ENCODE measurements at regions not wholly inside any gene's neighbourhood (a gene's known extent, or its start where the extent isn't known, plus 50 kb on each side); places are given as distances from the start of the nearest gene placed in this dataset.
A peak's percentile ranks its signal among the peaks of the same experiment; 100 is the strongest.

DNA sequence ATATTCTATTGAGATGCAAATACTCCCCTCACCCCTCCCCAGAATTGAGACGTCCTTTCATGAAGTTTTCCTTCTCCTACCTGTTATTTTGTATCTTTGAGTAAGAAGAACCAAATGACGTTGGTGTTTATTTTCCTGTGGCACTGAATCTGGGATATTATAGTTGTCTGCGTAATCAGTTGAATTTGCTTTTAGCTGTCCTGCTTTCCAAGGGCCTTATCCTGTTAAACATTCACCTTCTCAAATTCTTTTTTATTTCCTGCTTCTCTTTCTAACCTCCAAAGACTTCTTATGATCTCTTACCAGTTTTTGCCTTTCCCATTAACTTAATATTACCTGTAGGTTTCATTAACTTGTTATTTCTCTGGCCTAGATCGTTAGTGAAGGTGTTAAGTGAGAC, 1254.9 kb upstream of the WWC1 start:
- H3K4me1 Mint-ChIP-seq (ENCODE audit: low read depth), result no peaks in the 10 kb centered on the region
- peaks cover 22% of the 10 kb centered on the region for H3K27me3 Mint-ChIP-seq (ENCODE audit: low read depth)
- no peak for DNase-seq (ENCODE audit: low spot score)
- H3K27ac Mint-ChIP-seq (ENCODE audit: unreplicated experiment), result no peak overlapping the region
- TF ChIP-seq, protein P1, sequence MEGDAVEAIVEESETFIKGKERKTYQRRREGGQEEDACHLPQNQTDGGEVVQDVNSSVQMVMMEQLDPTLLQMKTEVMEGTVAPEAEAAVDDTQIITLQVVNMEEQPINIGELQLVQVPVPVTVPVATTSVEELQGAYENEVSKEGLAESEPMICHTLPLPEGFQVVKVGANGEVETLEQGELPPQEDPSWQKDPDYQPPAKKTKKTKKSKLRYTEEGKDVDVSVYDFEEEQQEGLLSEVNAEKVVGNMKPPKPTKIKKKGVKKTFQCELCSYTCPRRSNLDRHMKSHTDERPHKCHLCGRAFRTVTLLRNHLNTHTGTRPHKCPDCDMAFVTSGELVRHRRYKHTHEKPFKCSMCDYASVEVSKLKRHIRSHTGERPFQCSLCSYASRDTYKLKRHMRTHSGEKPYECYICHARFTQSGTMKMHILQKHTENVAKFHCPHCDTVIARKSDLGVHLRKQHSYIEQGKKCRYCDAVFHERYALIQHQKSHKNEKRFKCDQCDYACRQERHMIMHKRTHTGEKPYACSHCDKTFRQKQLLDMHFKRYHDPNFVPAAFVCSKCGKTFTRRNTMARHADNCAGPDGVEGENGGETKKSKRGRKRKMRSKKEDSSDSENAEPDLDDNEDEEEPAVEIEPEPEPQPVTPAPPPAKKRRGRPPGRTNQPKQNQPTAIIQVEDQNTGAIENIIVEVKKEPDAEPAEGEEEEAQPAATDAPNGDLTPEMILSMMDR (IDR thresholded peaks at IDR 0.05), result no peak
- no peaks in the 10 kb centered on the region for H3K36me3 Mint-ChIP-seq (ENCODE audit: low read depth)
- no peaks in the 10 kb centered on the region for H3K9me3 Mint-ChIP-seq (ENCODE audit: low read depth)
- no peak overlapping the region for H3K4me3 Mint-ChIP-seq (ENCODE audit: unreplicated experiment)

DNA sequence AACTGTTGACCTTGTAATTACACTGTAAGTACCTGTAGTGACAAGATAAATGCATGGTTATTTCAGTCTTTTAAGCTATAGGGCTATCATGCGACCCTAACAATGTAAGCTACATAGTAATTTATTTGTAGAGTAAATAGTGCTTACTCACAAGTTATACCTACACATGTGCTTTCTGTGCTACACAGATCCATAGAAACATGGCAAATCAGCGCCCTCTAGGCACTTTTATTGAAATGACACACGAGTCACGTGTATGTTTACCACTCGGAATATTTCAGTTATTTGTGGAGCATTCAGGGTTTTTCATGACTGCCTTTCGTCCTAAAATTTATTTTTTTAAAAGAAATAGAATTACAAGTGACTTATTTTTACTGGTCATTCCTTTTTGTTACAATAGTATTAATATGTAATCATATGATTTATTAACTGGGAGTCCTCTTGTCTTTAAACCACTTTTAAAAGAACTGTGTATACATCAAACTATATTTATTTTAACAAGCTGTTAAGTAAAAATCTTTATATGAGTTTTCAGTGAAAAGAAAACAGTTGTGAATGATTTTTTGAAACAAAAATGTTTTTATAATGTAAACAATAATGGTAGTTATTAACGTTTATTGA, 1242.3 kb upstream of the WWC1 start:
- TF ChIP-seq, protein P1 (IDR thresholded peaks at IDR 0.05), result peak; percentile 77
- H3K4me1 Mint-ChIP-seq (ENCODE audit: low read depth), result peaks cover 3% of the 10 kb centered on the region
- no peaks in the 10 kb centered on the region for H3K9me3 Mint-ChIP-seq (ENCODE audit: low read depth)
- no peak for DNase-seq (ENCODE audit: low spot score)
- H3K27ac Mint-ChIP-seq (ENCODE audit: unreplicated experiment), result no peak overlapping the region
- peaks cover 10% of the 10 kb centered on the region for H3K27me3 Mint-ChIP-seq (ENCODE audit: low read depth)
- no peak overlapping the region for H3K4me3 Mint-ChIP-seq (ENCODE audit: unreplicated experiment)
- H3K36me3 Mint-ChIP-seq (ENCODE audit: low read depth), result no peaks in the 10 kb centered on the region

DNA sequence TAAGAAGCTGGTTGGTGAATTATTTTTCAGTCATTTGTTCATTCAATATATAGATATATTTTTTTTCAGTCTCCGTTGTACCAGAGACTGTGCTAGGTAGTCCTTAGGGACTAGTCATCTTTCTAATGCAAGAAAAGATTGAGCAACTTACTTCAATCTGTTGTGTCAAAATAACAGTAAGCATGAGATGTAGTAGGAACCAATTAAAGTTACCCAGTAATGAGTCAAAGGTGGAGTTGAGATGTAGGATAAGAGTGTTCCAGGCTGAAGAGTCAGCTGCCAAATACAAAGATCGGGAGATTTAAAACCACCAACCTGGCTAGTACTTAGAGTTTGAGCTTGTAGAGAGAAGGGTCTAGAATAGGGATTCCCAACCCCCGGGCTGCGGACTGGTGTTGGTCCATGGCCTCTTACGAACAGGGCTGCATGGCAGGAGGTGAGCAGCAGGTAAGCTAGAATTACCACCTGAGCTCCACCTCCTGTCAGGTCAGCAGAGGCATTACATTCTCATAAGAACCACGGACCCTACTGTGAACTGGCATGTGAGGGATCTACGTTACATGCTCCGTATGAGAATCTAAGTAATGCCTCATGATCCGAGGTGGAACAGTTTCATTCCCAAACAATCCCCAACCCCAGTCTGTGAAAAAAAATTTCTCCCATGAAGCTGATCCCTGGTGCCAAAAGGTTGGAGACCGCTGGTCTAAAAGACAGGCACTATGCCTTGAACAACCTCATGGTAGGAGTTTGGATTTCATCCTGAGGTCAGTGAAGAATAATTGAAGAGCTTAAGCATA, 1241.5 kb upstream of the WWC1 start:
- Mint-ChIP-seq H3K4me3 (ENCODE audit: unreplicated experiment) (no peak overlapping the region), H3K36me3 (ENCODE audit: low read depth) (no peaks in the 10 kb centered on the region), H3K27me3 (ENCODE audit: low read depth) (peaks cover 18% of the 10 kb centered on the region), H3K4me1 (ENCODE audit: low read depth) (peaks cover 3% of the 10 kb centered on the region), H3K9me3 (ENCODE audit: low read depth) (no peaks in the 10 kb centered on the region), H3K27ac (ENCODE audit: unreplicated experiment) (no peak overlapping the region)
- DNase-seq (ENCODE audit: low spot score), result no peak
- TF ChIP-seq, protein P1 (IDR thresholded peaks at IDR 0.05), result no peak

DNA sequence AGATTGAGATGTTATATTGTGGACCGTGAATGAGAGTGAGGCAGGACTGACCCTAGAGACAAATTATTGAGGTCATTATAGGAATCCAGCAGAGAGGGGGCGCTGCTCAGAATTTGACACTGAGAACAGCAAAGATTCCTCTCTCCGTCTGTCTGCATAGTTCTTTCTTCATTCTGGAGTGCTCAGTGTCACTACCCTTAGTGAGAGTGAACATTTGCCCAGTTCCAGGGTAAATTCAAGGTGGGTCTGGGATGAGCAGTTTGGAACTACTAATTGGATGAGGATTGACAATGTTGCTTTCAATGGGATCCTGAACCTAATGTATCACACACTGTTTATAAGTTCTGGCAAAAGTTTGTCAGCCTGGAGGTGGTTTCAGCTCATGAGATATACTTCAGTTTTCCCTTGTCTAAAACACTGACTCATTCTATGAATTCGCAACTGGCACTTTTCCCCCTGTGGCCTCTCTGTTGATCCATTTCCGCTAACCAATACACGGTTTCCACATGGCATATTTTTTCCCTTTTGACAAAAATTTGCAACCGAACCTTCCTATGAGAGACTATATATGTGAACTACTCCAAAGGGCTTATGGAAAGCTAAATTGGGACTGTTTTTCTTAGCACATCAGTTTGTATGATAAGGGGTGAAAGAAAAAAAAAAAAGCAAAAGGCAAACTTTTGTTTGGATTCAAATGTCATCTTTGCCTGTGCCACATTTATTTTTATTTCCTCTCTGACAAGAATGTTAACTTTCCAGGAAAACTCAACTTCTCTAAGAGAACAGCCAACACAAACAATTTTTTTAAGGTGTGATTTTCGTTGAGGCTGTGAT, 1240.7 kb upstream of the WWC1 start:
- Mint-ChIP-seq H3K4me3 (ENCODE audit: unreplicated experiment) (no peak overlapping the region), H3K4me1 (ENCODE audit: low read depth) (peaks cover 3% of the 10 kb centered on the region), H3K27me3 (ENCODE audit: low read depth) (peaks cover 23% of the 10 kb centered on the region), H3K27ac (ENCODE audit: unreplicated experiment) (no peak overlapping the region), H3K9me3 (ENCODE audit: low read depth) (no peaks in the 10 kb centered on the region), H3K36me3 (ENCODE audit: low read depth) (no peaks in the 10 kb centered on the region)
- TF ChIP-seq, protein P1 (IDR thresholded peaks at IDR 0.05), result peak; percentile 25
- DNase-seq (ENCODE audit: low spot score), result no peak

DNA sequence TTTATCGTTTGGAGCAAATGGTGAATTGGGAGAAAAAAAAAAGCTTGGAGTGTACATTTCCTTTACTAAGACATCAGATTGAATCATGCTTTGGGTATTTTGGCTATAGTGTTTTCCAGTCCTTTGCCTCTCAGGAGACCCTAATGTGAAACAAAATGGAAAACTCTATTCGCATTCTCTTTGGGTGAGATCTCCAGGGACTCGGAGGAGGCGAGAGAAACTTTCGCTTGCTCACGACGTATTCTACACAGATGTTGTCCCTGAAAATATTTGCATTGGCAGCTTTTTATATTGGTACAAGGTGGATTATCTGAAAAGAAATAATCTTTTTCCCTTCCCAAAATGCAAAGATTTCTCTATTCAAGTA, 1240.1 kb upstream of the WWC1 start:
- Mint-ChIP-seq H3K4me3 (ENCODE audit: unreplicated experiment) (no peak overlapping the region), H3K9me3 (ENCODE audit: low read depth) (no peaks in the 10 kb centered on the region), H3K27ac (ENCODE audit: unreplicated experiment) (no peak overlapping the region), H3K36me3 (ENCODE audit: low read depth) (no peaks in the 10 kb centered on the region), H3K27me3 (ENCODE audit: low read depth) (peaks cover 23% of the 10 kb centered on the region), H3K4me1 (ENCODE audit: low read depth) (peaks cover 3% of the 10 kb centered on the region)
- no peak for DNase-seq (ENCODE audit: low spot score)
- TF ChIP-seq, protein P1 (IDR thresholded peaks at IDR 0.05), result no peak
